HuH-7 (cell line): ENCODE measurements at regions not wholly inside any gene's neighbourhood (a gene's known extent, or its start where the extent isn't known, plus 50 kb on each side); places are given as distances from the start of the nearest gene placed in this dataset.

Experiments used
- DNase-seq: peaks from one replicate; pipeline ENCODE4 v3.0.0; 2011; ENCODE audit warnings: low spot score

DNA sequence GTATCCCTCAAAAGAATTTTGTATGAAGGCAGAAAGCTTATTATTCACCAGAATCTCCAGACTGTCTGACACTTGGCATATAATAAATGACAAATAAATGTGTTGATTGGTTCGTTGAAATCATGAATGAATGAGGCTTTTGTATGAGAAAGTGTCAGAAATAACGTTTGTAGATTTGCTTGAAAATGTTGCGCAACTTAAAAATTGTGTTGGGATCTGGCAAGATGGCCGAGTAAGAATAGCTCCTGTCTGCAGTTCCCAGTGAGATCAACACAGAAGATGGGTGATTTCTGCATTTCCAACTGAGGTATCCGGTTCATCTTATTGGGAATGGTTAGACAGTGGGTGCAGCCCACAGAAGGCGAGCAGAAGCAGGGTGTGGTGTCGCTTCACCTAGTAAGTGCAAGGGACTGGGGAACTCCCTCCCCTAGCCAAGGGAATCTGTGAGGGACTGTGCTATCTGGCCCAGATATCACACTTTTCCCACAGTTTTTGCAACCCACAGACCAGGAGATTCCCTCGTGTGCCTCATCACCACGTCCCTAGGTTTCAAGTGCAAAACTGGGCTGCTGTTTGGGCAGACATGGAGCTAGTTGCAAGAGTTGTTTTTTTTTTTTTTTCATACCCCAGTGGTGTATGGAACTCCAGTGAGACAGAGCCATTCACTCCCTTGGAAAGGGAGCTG lies 759.0 kb downstream of the LTN1 start:
- no peak for DNase-seq

DNA sequence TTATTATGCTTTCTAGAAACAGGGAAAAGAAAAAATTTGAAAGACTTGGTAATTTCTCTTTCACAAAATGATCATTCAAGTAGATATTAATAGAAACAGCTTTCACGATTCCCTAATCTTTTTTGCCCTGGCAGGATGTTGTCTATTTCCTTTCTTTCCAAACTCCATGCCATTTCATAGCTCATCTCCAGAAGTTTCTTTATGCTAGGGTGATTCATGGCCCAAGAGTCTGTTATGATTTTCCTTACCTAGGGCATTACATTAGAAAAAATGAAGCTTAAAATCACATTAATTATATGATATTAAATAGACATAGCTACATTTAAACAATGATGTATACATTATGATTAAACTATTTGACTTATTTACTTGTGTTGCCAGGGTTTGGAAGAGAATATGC lies 762.1 kb downstream of the LTN1 start:
- no peak for DNase-seq

DNA sequence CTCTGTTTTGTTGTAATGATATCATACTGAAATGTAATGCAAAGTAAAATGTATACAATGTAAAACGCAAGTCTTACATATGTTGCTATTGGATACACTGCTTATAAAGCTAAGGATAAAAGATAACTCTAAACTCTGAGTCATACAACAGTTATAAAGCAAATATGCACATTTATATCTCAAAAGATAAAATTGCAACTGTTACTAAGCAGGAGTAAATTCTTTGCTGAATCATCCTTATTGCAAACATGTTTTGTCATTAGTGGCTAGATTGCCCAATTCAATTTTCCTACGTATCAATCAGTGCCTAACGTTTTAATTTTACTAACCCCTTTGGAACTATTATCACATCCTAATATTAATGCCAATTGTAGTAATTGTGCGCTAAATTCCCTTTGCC lies 762.9 kb downstream of the LTN1 start:
- DNase-seq: no peak

DNA sequence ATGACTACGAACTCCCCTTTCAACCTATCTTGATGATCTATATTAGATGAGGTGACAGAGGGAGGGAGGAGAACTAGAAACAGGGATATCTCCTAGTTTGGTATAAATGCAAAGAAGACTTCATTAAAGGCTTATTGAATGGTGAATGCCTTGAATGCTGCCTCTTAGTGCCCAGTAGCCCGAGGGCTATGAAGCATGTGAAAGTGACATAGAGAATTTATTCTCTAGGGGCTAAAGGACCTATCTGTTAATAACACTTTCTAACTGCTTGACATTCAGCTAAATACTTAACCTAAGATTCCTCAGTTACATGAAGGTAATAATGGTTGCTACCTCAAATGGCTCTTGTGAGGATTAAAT lies 764.1 kb downstream of the LTN1 start:
- DNase-seq: no peak

DNA sequence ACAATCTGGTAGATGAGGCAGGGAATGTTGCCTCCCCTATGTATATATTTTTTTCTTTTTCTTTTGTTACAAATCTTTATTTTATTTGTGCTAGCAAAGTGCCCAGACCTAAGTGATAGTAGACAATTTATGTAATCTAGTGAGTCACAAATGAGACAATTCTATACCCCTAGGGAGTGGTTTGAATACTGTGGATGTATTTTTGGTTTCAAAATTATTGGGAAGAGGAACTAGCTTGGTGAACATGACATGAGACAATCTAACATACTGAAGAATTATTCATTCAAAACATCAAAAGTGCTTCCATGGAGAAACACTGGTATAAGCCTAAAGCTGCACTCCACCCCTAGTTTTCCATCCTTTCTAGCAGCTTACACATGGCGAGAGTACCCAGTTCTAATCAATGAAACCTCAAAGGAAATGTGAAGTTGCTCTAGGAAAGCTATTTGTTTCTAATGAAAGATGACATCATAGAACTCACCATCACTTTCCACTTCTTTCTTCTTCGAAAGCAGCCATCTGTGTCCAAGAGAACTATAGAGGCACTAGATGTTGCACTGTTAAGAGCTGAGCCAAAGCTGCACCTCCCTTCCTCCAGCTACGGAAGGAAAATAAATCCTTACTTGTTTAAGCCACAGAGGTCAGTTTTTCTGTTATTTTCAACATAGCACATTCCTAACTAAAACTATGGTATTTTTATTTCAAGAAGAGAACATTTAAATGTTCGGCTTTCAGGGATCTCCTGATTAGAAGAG lies 764.6 kb downstream of the LTN1 start:
- no peak for DNase-seq

DNA sequence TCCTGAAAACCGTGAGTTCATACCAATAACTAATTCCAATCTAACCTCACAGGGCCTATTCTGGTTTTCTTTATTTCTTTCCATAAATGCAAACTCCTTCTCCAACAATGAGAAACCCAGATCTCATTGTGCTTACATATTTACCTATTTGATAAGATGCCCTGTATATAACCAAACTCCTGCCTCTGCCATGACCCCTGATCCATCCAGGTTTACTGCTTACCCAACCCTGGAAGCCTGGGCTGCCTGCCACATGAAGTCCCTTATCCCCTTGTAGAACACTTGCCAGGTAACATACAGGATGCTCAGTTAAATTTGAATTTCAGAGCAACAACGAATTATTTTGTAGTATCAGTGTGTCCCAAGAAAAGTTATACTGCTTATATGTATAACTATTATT lies 766.1 kb downstream of the LTN1 start:
- no peak for DNase-seq

DNA sequence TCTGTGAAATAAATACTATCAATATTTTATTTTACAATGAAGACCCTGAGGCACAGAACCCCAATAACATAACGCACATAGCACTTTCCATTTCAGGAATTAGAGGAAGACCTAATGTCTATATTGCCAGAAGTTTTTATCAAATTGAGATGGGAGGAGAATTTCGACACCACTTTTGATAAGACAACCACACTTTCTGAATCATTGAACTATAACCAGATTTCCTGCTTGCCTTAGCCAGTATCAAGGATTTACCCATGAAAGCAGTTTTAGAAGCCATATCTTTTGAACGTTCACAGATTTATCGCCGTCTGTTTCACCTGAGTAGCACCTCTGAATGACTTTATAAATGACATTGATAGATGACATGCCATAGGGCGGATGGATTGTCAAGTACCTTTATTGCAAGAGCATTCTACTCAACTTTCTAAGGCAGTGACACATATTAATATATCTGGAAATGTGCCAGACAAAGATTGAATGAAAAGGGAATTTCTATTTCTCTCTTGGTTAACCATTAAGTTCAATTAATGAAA lies 768.4 kb downstream of the LTN1 start:
- DNase-seq: no peak

- DNase-seq: no peak
Measured at GRCh38 chr21:28221984-28222383, 770.7 kb downstream of the LTN1 start.

- no peak for DNase-seq
Measured at GRCh38 chr21:28220680-28221079, 772.0 kb downstream of the LTN1 start.

DNA sequence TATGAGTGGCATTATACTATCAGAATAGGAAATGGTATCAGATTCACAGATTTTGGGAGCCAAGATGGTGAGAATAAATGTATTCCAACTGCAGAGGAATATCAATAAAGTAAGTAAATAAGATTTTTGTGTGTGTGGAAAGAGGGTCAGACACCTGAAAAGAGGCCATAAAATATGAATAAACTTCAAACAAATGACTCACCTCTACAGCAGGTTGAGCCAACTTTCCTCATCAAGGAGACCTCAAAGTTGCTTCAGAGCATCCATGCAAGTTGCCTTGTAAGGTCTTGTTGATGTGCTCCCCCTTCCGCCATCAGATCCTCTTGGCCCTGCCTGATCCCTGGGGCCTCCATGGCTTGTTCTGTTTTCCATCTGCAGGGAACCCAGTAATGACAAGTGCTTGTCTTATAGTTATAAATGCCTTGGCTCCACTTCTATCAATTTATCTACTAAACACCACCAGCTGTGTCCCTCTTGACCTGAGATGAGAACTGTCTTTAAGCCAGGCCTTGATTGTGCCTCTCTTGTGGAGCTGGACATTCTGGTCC lies 775.6 kb downstream of the LTN1 start:
- DNase-seq: no peak

DNA sequence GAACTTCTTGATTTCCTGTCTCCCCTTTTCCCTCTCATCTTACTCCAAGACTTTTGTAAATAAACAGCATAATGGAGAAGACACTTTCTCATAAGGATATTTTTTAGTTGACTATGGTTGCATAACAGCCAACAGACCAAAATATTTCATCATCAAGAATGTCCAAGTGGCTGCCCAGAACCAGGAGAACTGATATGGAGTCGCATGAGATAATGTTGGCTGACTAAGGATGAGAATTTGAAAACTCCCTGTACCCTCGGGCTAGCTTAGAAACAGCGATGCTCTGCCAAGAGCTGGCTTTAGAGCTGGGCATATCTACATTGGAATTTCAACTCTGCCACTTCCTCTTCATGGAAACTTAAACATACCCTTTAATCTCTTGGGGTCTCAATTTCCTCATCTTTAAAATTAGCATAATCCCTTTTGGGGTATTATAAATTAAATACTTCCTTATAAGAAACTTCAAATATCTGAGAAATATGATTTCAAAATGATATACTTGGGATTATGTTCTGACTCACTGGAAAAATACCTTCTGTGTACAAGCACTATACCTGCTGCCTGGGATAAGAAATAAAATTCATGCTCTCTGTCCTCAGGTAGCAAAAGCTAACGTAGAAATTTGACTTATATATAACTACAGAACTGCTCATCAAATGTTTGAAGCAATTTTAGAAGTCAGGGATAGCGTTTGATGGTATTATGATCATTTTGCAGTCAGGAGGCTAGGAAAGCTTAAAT lies 777.3 kb downstream of the LTN1 start:
- no peak for DNase-seq

- DNase-seq: no peak
Measured at GRCh38 chr21:28214786-28215185, 777.9 kb downstream of the LTN1 start.

GRCh38 chr21:28213261-28213660 lies 779.4 kb downstream of the LTN1 start:
- no peak for DNase-seq

DNA sequence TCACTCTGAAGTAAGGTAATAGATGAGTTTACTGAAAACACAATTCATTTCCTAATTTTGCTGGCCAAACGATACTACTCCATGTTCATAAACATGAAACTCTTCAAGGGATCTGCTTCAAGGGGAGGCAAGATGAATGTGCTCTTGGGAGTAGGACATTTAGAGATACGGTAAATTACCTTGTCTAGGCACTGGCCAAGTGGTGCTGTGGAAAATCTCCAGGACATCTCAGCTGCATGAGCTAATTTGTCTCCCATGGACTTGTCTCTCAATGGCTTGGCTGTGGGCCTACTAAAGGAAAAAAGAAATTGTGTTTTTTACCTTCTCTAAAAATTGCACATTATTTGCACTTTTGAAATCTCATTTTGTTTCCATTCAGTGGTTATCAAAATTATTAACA lies 780.6 kb downstream of the LTN1 start:
- no peak for DNase-seq

DNA sequence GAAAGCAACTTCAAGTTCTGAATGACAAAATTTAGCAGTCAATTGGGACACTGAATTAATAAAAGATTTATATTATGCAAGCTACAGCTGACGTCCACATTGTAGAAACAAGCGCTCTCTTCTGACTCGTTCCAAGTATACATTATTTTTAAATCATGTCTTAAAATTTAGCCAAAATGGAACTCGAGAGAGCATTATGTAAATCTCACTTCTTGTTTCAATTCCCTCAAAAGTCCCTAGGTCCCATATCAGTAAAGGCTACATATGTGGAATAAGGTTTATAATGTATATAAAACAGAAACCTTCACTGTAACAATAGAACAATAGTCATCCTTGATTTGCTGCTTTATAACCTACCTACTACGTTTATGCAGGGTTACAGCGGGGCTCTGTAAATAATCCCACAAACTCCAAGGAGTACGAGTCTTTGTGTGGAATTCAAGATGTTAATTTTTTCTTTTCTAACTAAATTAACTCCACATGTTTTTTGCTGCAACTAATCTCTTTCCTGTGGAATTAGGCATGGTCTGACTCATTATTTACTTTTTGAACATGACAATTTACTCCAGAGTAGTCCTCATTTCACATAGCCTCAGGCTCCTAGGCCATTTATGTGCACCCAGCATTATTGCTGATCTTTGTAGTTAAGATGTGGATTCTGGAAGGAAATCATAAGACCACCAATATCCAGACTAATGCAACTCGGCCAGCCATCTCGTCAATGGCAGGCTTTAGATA lies 785.1 kb downstream of the LTN1 start:
- no peak for DNase-seq

- no peak for DNase-seq
Measured at GRCh38 chr21:28200726-28201125, 792.0 kb downstream of the LTN1 start.

DNA sequence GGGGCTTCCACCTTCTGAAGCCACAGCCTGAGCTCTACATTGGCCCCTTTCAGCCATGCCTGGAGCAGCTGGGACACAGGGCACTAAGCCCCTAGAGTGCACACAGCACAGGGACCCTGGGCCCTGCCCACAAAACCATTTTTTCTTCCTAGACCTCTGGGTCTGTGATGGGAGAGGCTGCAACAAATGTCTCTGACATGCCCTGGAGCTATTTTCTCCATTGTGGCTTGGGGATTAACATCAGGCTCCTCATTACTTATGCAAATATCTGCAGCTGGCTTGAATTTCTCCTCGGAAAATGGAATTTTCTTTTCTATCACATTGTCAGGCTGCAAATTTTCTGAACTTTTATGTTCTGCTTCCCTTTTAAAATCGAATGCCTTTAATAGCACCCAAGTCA lies 795.7 kb downstream of the LTN1 start:
- DNase-seq: no peak

DNA sequence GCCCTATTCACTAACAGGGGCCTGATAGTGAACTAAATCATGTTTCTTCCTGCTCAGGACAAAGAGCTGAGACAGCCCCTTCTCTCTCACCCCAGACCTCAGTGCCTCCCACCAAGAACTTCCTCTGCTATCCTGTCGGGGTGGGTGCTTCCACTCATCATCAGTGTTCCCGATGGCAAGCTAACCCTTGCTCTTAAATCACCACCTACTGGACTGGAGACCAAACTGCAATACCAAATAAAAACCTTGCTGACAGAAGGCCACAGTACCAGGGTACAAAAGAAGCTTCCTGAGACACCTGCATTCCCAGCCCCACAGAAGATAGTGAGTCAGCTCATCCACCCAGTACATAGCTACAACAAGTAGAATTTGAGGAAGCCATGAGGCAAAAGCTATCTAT lies 799.5 kb downstream of the LTN1 start:
- peak; percentile 2 for DNase-seq

DNA sequence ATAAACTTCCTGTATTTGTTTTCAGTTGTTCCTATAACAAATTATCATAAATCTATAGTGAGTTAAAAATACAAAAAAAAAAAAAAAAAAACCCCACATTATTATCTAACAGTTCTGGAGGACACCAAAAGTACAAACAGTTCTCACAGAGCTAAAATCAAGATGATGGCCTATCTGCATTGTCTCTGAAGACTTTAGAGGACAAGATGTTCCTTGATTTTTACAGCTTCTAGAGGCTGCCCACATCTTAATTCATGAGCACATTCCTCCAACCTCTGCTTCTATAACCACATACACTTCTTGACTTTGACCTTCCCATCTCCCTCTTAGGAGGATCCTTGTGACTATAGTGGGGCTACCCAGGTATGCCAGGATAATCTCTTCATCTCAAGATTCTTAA lies 806.1 kb downstream of the LTN1 start:
- no peak for DNase-seq

GRCh38 chr21:28181730-28182129 lies 810.9 kb downstream of the LTN1 start:
- no peak for DNase-seq

- DNase-seq: no peak
Measured at GRCh38 chr21:28179136-28179535, 813.5 kb downstream of the LTN1 start.

- DNase-seq: no peak
Measured at GRCh38 chr21:28177124-28177523, 815.6 kb downstream of the LTN1 start.
